ENCODE measurements at regions not wholly inside any gene's neighbourhood (a gene's known extent, or its start where the extent isn't known, plus 50 kb on each side); places are given as distances from the start of the nearest gene placed in this dataset.

DNA sequence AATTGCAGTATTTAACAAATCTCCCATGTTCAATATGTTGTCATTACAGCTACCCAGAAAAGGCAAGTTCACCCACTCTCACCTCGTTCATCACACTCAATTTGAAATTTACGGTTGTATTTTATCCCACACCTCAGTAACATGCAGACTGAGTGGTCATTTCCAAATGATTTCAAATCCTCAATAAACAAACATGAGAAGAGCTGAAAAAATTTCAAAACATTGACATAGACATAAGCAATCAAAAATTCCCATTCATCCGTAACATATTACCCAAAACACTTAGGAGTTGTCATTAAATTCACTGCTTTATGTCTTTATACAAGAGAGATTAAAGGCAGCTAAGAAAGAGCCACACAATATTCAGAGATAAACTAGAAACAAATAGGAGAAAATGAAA, 61.7 kb upstream of the NEBL start:
- TF ChIP-seq POLR2A (IDR thresholded peaks at IDR 0.05; ENCODE audit: low read depth, low read length) (no peak), POLR2AphosphoS5 (IDR thresholded peaks at IDR 0.05; ENCODE audit: low read depth, low read length) (no peak), TAF1 (IDR thresholded peaks at IDR 0.05; ENCODE audit: low read depth, low read length) (no peak), SPI1 (IDR thresholded peaks at IDR 0.05; ENCODE audit: low read depth, low read length) (no peak)

All from GM12891 (cell line).